A549 (cell line): ENCODE measurements at regions not wholly inside any gene's neighbourhood (a gene's known extent, or its start where the extent isn't known, plus 50 kb on each side); places are given as distances from the start of the nearest gene placed in this dataset.

Source experiments
- ATAC-seq, 2 experiments: fragments of 200-7000 bp in 1 of 2; fragments of >200 bp in 1 of 2; cut with Nextera tagmentation in 1 of 2; cut with Tn5 transposase in 1 of 2; 3 replicates each; pipeline versions ENCODE4 v1.8.0 to v1.9.1; 2018 to 2020; ENCODE audit warnings: mild to moderate bottlenecking in 1 of 2, moderate library complexity in 1 of 2
- CTCF ChIA-PET: fragments of 300-600 bp; sonication (Branson Sonifier 250); formaldehyde crosslinking; extraction: SDS; loops from one replicate; lab custom pipeline; 2021; ENCODE audit warnings: antibody characterized with exemption, inconsistent platforms; lab: Yijun Ruan, JAX
- POLR2A ChIA-PET: fragments of 350-600 bp; formaldehyde crosslinking; extraction: SDS; loops from one replicate; lab custom pipeline; 2021; ENCODE audit warnings: antibody characterized with exemption, inconsistent platforms; lab: Yijun Ruan, JAX
- DNase-seq, 2 experiments: peaks; one replicate each; pipeline versions ENCODE4 v3.0.0 to v3.0.0-alpha.2; 2011 to 2016; ENCODE audit warnings: low read depth in 1 of 2, low spot score in 1 of 2
- FAIRE-seq: peaks from 2 replicates; lab custom pipeline; 2011; peaks lifted over from hg19 to GRCh38; lab: Jason Lieb, UNC
- H3K27ac ChIP-seq, 2 experiments: fragments of >200 bp; sonication (Bioruptor Twin); formaldehyde crosslinking; 3 replicates each; pipeline ENCODE4 v1.5.1; 2016 to 2017
- H3K4me1 ChIP-seq: fragments of >200 bp; sonication (Bioruptor Twin); formaldehyde crosslinking; 3 replicates; pipeline ENCODE4 v1.6.1; 2016
- H3K4me2 ChIP-seq: fragments of >200 bp; sonication (Bioruptor Twin); formaldehyde crosslinking; 3 replicates; pipeline ENCODE4 v1.6.1; 2016
- H3K4me3 ChIP-seq: fragments of >200 bp; sonication (Bioruptor Twin); formaldehyde crosslinking; 3 replicates; pipeline ENCODE4 v1.5.1; 2016
- H3K9me3 ChIP-seq: fragments of >200 bp; sonication (Bioruptor Twin); formaldehyde crosslinking; 3 replicates; pipeline ENCODE4 v1.6.1; 2016
- CBX8 ChIP-seq: fragments of 200-600 bp; sonication (generic); IDR thresholded peaks from 2 replicates; pipeline ENCODE4 v1.6.1; 2016
- CEBPB ChIP-seq, 2 experiments: fragments of >200 bp in 1 of 2; sonication (Bioruptor Twin) in 1 of 2; formaldehyde crosslinking in 1 of 2; IDR thresholded peaks; 2 replicates each; pipeline ENCODE4 v1.6.1; 2012 to 2016
- CTCF ChIP-seq: fragments of >200 bp; sonication (Bioruptor Twin); formaldehyde crosslinking; IDR thresholded peaks from 3 replicates; pipeline ENCODE4 v1.5.1; 2016
- ELK1 ChIP-seq: fragments of 150-350 bp; IDR thresholded peaks from 2 replicates; pipeline ENCODE4 v1.6.1; 2014; ENCODE audit warnings: low read depth, mild to moderate bottlenecking, low read length
- GATA3 ChIP-seq: IDR thresholded peaks from 2 replicates; pipeline ENCODE4 v1.6.1; 2012; ENCODE audit warnings: borderline replicate concordance
- HES2 ChIP-seq: fragments of >200 bp; sonication (Bioruptor Twin); formaldehyde crosslinking; IDR thresholded peaks from 2 replicates; pipeline ENCODE4 v1.6.1; 2016
- HOXB13 ChIP-seq: fragments of 250-450 bp; sonication (Bioruptor Pico); IDR thresholded peaks from 2 replicates; pipeline ENCODE4 v1.5.0; 2020; ENCODE audit warnings: low read depth, mild to moderate bottlenecking, moderate library complexity
- JUN ChIP-seq, 2 experiments: fragments of >200 bp; sonication (Bioruptor Twin); formaldehyde crosslinking; IDR thresholded peaks; 2 replicates in 1 of 2; 3 replicates in 1 of 2; pipeline ENCODE4 v1.6.1; 2016 to 2017
- MYC ChIP-seq: IDR thresholded peaks from 2 replicates; pipeline ENCODE4 v1.6.1; 2012; ENCODE audit warnings: mild to moderate bottlenecking, inconsistent platforms, low read length, improper control_type of control experiment, borderline replicate concordance
- NFE2L2 ChIP-seq: fragments of 150-350 bp; conservative IDR thresholded peaks from 2 replicates; pipeline ENCODE4 v1.6.1; 2014; ENCODE audit warnings: low read length
- NPAS2 ChIP-seq: fragments of 250-450 bp; sonication (Bioruptor Pico); IDR thresholded peaks from 2 replicates; pipeline ENCODE4 v1.8.0; 2022; ENCODE audit warnings: mild to moderate bottlenecking, moderate library complexity, borderline replicate concordance
- POLR2AphosphoS2 ChIP-seq: conservative IDR thresholded peaks from 2 replicates; pipeline ENCODE4 v1.6.1; 2012; ENCODE audit warnings: low read length, improper control_type of control experiment, inconsistent platforms
- RARB ChIP-seq: fragments of 250-450 bp; sonication (Bioruptor Pico); IDR thresholded peaks from 2 replicates; pipeline ENCODE4 v1.8.0; 2021; ENCODE audit warnings: mild to moderate bottlenecking, moderate library complexity
- REST ChIP-seq: fragments of 200-600 bp; sonication (generic); IDR thresholded peaks from 2 replicates; pipeline ENCODE4 v1.6.1; 2016; ENCODE audit warnings: antibody characterized with exemption, mild to moderate bottlenecking, moderate library complexity
- RFX5 ChIP-seq: fragments of 450-650 bp; IDR thresholded peaks from 2 replicates; pipeline ENCODE4 v1.7.1; 2014; ENCODE audit warnings: antibody characterized with exemption, mild to moderate bottlenecking, moderate library complexity
- SREBF2 ChIP-seq: fragments of 450-650 bp; IDR thresholded peaks from 2 replicates; pipeline ENCODE4 v1.6.1; 2014; ENCODE audit warnings: mild to moderate bottlenecking, moderate library complexity
- TP53 ChIP-seq: fragments of 250-450 bp; sonication (Bioruptor Pico); IDR thresholded peaks from 2 replicates; pipeline ENCODE4 v1.5.0; 2021; ENCODE audit warnings: mild to moderate bottlenecking, moderate library complexity
- ZFP36 ChIP-seq: fragments of 450-650 bp; IDR thresholded peaks from 2 replicates; pipeline ENCODE4 v1.6.1; 2014; ENCODE audit warnings: borderline replicate concordance; ENCODE audit not compliant: partially characterized antibody
- WGBS: methylation state at CpG from one replicate; pipeline ENCODE4 v1.1.6; 2017; ENCODE audit errors: missing lambda C conversion rate; 5-methylcytosine and 5-hydroxymethylcytosine counted together

- no peaks in the 10 kb centered on the region for H3K9me3 ChIP-seq
- FAIRE-seq (no peak), DNase-seq (no peak), ATAC-seq (no peak)
- no peak for TF ChIP-seq CTCF
- TF ChIP-seq GATA3, result no peak
- POLR2A ChIA-PET, result no interaction called here
- H3K27ac ChIP-seq, result no peak overlapping the region
- 81% methylated on average over 5 of the region's 5 CpGs for WGBS
- H3K4me1 ChIP-seq, result no peaks in the 10 kb centered on the region
- no peak overlapping the region for H3K4me3 ChIP-seq
- no peak overlapping the region for H3K4me2 ChIP-seq
- CTCF ChIA-PET, result interaction anchor here (1.0 to 1.3 kb wide), 2 partner anchors 11 to 13 kb away, joined by 3 to 4 read pairs; no protein-coding TSS in a partner anchor
These were observed 99.0 kb downstream of the ZBTB18 start for GRCh38 chr1:244150071-244150470.

- no peak for FAIRE-seq
- TF ChIP-seq RARB (CRISPR knock-in tag) (no peak), JUN (IDR thresholded peaks at IDR 0.05) (no peak), RFX5 (no peak), MYC (no peak), NPAS2 (CRISPR knock-in tag) (no peak), REST (no peak), ZFP36 (no peak), CBX8 (no peak), NFE2L2 (no peak), ELK1 (no peak), HOXB13 (CRISPR knock-in tag) (no peak), CEBPB (IDR thresholded peaks at IDR 0.05) (no peak), POLR2AphosphoS2 (no peak), TP53 (no peak), CTCF (no peak), SREBF2 (no peak), HES2 (no peak)
- TF ChIP-seq, all 56 proteins: peak for 0
- Histone ChIP-seq H3K9me3 (no peaks in the 10 kb centered on the region), H3K4me3 (no peak overlapping the region), H3K27ac (no peak overlapping the region), H3K4me2 (no peak overlapping the region), H3K4me1 (no peaks in the 10 kb centered on the region)
- whole genome bisulfite sequencing, result 80% methylated on average over 4 of the region's 4 CpGs
- CTCF ChIA-PET, result interaction anchor here (1.3 kb wide), 1 partner anchor 14 kb away, joined by 4 read pairs; no protein-coding TSS in a partner anchor
- POLR2A ChIA-PET, result no interaction called here
- DNase-seq (no peak), ATAC-seq (no peak)
These were observed 99.6 kb downstream of the ZBTB18 start for GRCh38 chr1:244150665-244151064.
